Chondrocyte (in vitro differentiated cells): ENCODE measurements at regions not wholly inside any gene's neighbourhood (a gene's known extent, or its start where the extent isn't known, plus 50 kb on each side); places are given as distances from the start of the nearest gene placed in this dataset.

ENCODE experiments used
- DNase-seq: peaks from one replicate; pipeline ENCODE4 v3.0.0; 2021; ENCODE audit warnings: mixed read lengths, low spot score
- H3K27ac Mint-ChIP-seq: one replicate; pipeline ENCODE4 v1.8.0; 2021; ENCODE audit warnings: mild to moderate bottlenecking, moderate library complexity, mixed read lengths; ENCODE audit not compliant: unreplicated experiment
- H3K27me3 Mint-ChIP-seq: 2 replicates; pipeline ENCODE4 v1.8.0; 2021; ENCODE audit warnings: low read depth, mixed read lengths
- H3K36me3 Mint-ChIP-seq: 2 replicates; pipeline ENCODE4 v1.8.0; 2021; ENCODE audit warnings: low read depth, mixed read lengths
- H3K4me1 Mint-ChIP-seq: 2 replicates; pipeline ENCODE4 v1.8.0; 2021; ENCODE audit warnings: low read depth, mild to moderate bottlenecking, mixed read lengths
- H3K4me3 Mint-ChIP-seq: one replicate; pipeline ENCODE4 v1.8.0; 2021; ENCODE audit warnings: mild to moderate bottlenecking, moderate library complexity, mixed read lengths; ENCODE audit not compliant: unreplicated experiment
- H3K9me3 Mint-ChIP-seq: 2 replicates; pipeline ENCODE4 v1.8.0; 2021; ENCODE audit warnings: low read depth, mixed read lengths
- TF ChIP-seq, protein P1 (sequence below): fragments of 200-600 bp; sonication (generic); IDR thresholded peaks from 2 replicates; pipeline ENCODE4 v1.5.0; 2021; ENCODE audit warnings: antibody characterized with exemption, mild to moderate bottlenecking, moderate library complexity

DNA sequence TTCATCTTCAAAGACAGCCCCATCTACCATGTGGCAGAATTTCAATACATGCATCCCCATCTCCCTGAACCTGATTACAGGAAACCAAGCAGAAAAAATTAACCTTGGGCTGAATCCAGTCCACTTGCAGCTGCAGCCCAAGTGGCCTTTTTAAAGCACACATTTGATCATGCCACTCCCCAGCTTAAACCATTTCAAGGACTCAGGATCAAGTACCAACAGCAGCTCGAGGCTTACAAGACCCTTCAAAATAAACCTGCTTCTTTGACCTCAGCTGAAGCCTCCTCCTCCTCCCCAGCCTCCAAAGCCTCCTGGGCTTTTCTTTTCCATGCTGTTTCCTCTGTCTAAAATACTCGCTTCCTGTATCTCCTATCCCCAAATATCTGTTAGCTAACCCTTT lies 50.7 kb upstream of the KIT start:
- H3K4me3 Mint-ChIP-seq: no peak overlapping the region
- no peaks in the 10 kb centered on the region for H3K9me3 Mint-ChIP-seq
- no peaks in the 10 kb centered on the region for H3K4me1 Mint-ChIP-seq
- no peaks in the 10 kb centered on the region for H3K27me3 Mint-ChIP-seq
- no peak for DNase-seq
- TF ChIP-seq, protein P1, sequence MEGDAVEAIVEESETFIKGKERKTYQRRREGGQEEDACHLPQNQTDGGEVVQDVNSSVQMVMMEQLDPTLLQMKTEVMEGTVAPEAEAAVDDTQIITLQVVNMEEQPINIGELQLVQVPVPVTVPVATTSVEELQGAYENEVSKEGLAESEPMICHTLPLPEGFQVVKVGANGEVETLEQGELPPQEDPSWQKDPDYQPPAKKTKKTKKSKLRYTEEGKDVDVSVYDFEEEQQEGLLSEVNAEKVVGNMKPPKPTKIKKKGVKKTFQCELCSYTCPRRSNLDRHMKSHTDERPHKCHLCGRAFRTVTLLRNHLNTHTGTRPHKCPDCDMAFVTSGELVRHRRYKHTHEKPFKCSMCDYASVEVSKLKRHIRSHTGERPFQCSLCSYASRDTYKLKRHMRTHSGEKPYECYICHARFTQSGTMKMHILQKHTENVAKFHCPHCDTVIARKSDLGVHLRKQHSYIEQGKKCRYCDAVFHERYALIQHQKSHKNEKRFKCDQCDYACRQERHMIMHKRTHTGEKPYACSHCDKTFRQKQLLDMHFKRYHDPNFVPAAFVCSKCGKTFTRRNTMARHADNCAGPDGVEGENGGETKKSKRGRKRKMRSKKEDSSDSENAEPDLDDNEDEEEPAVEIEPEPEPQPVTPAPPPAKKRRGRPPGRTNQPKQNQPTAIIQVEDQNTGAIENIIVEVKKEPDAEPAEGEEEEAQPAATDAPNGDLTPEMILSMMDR: no peak
- H3K27ac Mint-ChIP-seq: no peak overlapping the region
- H3K36me3 Mint-ChIP-seq: no peaks in the 10 kb centered on the region

DNA sequence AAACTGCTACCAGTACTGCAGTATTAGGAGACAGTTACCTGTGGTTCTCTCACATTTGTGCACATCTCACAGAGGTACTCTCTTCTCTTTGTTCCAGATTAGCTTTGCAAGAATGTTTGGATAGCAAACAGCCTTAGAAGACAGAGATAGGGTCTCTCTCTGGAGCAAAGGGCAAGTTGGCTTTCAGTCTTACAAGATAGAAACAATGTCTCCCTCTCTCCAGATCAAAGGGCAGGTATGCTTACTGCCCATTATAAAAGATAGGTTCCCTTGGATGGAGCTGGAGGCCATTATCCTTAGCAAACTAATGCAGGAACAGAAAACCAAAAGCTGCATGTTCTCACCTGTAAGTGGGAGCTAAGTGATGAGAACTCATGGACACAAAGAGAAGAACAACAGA lies 50.2 kb upstream of the KIT start:
- H3K4me3 Mint-ChIP-seq: no peak overlapping the region
- H3K4me1 Mint-ChIP-seq: no peaks in the 10 kb centered on the region
- TF ChIP-seq, protein P1: no peak
- H3K27me3 Mint-ChIP-seq: no peaks in the 10 kb centered on the region
- DNase-seq: no peak
- no peaks in the 10 kb centered on the region for H3K9me3 Mint-ChIP-seq
- H3K36me3 Mint-ChIP-seq: no peaks in the 10 kb centered on the region
- no peak overlapping the region for H3K27ac Mint-ChIP-seq
